GM19452 (cell line): ENCODE measurements at regions not wholly inside any gene's neighbourhood (a gene's known extent, or its start where the extent isn't known, plus 50 kb on each side); places are given as distances from the start of the nearest gene placed in this dataset.

Source experiments
- ATAC-seq: cut with Tn5 transposase; IDR thresholded peaks from one replicate; pipeline ENCODE4 v1.9.1; 2021; ENCODE audit not compliant: unreplicated experiment

DNA sequence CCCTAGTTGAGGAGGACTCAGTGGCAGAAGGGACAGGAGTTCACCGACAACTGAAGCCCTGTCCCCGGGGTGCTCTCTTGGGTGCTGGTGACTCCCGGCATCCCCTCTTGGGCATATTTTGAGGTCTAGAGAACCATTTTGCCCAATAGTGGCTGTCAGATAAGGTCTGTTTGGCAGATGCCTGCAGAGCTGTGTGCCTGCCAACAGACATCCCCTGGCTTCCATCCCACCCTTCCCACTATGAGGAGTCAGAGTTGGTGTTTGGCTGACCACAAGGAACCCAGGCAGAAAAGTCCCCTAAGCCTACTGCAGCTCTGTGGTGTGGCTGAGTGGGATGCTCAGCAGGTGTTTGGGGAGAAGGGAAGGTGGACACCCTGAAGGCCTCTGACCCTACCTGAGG lies 207.0 kb downstream of the AUH start:
- ATAC-seq: no peak

DNA sequence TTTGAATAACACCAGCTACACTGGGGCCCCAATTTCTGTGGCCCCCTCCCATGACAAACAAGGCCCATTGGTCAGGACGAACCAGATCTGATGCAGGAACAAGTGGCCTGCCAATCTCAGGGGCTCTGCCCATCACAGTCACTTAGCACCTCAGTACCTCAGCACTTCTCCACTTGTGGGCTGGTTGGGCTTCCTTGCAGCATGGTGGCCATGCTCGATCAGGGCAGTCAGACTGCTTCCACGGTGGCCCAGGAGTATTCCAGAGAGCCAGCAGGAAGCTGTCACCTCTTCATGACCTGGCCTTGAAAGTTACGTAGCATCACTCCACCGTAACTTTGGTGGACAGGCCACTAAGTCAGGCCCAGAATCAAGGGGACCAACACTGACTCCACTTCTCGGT lies 206.5 kb downstream of the AUH start:
- ATAC-seq: no peak

DNA sequence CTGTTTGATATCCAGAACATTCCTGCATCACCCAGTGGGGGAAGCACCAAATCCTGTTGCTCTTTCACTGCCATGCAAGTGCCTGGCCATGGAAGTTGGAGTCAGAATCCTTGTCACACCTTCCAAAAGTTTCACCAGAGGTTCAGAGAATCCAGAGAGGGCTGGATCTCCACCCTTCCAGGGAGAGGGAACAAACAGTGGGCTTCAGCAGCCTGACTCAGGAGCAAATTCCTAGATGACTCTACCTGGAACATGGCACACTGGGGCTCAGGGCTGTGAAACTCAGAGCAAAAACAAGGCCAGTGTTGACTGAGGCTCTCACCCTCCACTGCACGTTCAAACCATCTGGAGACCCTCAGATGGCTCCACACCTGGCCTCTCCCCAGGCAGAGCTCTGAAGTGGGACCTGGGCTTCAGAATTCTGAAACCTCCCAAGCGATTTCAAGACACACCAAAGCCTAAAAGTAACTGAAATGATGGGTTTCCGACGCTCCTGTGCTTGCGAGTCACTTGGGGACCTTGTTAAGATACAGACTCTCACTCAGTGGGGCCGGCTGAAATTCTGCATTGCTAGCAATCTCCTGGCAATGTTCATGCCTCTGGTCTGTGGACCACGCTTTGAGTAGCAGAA lies 205.9 kb downstream of the AUH start:
- ATAC-seq: no peak

DNA sequence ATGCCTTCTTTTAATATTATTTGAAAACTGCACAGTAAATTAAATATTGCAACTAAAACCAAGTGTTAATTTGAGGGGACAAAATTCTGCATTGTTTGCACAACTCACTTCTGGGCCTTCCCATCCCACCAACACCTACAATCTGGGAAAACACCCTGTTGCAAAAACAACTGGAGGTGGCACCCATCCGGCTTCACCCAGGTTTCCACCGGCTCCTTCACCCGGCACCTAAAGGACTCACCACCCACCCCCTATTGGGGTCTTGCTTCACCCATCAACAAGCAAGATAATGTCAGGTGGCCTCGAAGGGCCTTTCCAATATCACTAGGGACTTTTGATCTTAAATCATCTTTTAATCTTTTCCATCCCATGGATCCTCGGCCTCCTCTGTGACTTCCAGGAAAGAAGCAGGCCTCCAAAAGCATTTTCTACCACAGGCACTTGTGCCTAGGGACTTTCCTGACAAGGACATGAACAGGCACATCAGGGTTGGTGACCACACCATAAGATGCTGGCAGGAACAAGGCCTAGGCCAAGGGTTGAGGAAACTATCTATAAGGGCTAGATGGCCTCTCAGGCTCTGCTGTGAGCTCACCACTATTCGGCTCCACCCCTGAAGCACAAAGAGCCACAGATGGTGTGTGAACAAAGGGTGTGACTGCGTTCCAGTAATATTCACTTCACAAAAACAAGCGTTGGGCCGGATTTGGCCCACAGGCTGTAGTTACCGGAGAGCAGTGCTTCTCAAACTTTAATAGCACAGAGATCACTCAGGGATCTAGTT lies 205.1 kb downstream of the AUH start:
- no peak for ATAC-seq

DNA sequence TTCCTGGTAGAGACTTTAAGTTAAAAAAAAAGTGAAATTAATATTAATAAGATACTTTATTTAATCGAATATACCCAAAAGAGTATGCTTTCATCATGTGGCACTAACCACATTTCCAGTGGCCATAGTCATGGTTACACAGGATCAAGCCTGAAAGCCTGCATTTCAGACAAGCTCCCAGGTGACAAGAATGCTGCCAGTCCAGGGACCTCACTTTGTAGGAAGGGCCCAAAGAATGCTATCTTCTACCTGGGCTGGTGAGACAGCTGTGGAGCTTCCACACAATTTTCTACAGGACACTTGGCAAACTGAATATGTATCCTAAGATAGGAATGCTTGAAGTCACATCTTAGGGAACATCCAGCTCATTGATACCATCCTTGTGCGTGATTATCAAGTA lies 203.8 kb downstream of the AUH start:
- no peak for ATAC-seq

DNA sequence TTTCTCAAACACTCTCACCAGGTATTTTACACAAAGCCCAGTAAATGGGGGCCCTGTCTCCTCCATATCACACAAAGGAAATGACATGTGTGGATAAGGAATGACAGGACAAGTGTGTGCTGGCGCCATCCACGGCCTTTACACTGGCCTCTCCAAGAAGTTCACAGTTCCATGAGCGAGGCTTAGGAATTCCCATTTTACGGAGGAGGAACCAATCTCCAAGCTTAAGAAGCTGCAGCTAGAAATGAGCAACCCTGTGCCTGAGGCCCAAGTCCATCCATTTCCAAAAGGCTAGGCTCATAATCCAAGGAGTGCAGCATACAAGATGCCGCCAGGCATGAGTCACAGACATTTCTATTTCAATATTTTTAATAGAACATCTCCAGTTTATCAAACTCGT lies 203.4 kb downstream of the AUH start:
- ATAC-seq: no peak

DNA sequence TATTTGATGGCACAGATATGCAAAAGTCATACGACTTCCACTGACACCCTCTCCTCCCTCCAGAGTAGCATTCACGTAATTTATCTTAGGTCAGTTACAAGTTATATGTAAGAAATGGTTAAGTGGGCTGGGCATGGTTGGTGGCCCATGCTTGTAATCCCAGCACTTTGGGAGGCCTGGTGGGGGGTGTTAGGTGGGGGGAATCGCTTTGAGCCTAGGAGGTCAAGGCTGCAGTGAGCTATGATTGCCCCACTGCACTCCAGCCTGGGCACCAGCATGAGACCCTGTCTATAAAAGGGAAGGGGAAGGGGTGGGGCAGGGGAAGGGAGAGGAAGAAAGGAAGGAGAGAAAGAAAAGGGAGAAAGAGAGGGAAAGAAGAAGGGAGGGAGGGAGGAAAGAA lies 202.8 kb downstream of the AUH start:
- no peak for ATAC-seq

DNA sequence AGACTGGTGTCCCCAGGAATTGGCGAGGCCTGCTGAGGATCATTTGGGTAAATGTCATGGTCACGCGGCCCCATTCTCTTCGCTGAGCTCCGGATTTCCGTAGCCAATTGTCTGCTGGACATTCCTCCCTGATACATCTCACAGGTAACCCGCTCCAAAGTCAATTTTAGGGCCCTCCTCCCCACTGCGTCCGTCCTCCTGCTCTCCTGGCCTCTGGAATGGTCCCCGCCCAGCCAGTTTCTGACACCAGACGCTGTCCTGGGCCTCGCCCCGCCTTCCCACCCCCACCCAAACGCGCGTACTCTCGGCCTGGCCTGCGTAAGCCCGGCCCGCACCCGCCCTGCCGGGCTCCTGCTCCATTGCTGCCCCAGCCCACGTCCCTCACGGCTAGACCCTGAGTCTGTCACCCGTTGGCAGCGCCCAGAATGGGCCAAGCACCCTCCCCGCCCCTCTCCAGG lies 202.0 kb downstream of the AUH start:
- ATAC-seq: no peak

DNA sequence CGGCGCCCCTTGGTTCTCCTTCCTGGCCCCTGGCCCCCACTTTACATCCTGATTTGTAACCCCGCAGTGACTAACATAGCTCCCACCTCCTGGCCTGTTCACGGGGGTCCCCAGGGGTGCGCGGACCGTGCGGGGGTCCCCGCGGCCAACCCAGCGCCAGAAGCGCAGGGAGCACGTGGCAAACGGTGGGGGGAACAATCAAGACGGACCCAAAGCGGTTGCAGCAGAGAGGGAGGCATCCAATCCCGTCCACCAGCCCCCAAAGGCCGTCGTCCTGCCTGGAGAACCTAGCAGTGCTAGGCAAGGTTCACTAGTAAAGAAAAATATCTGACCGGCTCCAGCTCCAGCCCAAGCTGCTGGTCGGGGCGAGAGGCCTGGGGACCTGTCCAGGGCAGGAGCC lies 201.5 kb downstream of the AUH start:
- ATAC-seq: no peak

DNA sequence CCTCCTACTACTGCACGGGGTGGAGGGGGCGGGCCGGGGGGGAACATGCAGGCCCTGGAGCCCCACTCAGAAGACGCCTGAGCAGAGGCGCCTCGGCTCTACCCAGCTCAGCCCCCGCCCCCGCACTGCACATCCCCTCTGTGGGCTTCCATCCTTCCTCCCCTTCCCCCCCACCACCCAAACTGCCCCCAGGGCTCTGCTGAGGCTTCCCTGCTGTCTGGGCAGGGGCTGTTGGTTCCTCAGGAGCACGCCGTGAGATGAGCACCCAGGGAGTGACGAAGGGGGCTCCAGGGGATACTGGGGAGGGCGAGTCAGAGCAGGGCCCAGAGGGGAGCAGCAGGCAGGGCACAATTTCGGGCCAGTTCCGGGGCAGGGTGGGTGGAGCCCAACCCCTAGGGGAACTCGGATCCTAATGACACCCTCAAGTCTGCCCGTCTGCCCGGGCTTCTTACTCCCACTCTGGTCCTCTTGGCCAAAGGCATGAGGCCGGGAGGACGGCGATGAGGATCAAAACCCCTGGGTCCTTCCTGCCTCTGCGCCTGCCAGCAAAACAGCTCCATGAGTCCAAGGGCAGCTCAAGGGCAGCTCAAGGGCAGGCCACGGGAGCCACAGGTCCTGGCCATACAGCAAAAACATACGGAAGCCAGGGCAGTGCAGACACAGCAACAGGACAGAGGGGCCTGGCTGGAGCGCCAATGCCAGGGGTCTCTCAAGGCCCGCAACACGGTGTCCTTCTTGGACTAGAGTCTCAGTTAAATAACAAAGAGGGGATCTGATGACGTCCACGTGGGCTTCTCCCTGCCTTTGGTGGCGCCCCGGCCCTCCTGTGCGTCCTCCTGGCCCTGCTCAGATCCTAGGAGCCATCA lies 200.9 kb downstream of the AUH start:
- no peak for ATAC-seq

DNA sequence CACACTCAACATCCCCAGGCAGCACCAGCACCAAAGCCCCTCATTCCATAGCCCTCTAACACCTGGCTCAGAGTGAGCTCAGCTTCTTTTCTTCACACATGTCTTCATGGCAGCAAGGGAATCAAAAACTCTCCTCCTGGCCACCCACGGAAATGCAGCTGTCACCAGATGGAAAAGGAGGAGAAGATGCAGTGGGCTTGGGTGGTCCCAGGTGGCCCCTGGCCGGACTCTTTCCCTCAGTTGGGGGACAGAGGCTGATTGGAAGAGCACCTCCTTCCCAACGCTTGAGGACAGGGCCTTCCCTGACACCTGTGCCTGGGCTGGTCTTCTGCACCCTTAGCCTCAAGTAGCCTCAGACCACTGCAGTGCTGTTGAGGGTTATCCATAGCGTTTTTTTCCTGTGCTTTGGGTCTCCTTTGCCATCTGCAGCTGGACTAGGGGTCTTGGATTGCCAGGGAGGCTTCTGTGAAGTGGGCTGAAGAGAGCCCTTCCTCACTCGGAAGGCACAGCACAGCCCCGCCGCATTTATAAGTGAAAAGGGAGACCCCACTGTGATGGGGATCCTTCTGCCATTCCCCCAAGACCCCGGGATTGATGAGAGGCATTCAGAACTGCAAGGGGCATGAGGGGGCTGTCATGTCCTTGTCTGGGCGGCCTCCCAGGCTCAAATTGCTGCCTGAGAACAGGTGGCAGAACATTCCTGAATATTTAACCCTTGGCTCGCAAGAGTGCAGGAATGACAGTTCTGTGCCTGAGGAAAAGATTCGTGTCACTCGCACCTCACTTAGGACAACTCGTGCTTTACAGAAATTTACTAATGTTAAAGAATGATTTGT lies 200.0 kb downstream of the AUH start:
- no peak for ATAC-seq

DNA sequence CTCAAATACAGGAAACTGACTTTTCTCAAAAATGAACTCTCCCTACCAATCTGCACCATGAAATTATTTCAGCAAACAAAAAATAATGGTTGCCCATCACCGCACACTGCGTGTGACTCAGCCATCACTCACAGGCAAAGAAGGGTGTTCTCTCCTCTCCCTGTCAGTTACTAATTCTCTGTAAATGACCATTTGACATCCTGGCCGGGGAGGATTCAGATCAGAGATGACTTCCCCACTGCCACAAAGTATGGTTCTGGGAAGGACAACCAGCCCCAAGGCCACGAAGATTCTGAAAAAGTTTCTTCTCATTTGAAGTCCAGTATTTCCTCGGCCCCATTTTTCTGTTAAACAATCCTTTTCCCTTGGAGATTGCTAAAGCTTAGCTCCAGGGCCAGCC lies 199.4 kb downstream of the AUH start:
- ATAC-seq: peak; percentile 20

DNA sequence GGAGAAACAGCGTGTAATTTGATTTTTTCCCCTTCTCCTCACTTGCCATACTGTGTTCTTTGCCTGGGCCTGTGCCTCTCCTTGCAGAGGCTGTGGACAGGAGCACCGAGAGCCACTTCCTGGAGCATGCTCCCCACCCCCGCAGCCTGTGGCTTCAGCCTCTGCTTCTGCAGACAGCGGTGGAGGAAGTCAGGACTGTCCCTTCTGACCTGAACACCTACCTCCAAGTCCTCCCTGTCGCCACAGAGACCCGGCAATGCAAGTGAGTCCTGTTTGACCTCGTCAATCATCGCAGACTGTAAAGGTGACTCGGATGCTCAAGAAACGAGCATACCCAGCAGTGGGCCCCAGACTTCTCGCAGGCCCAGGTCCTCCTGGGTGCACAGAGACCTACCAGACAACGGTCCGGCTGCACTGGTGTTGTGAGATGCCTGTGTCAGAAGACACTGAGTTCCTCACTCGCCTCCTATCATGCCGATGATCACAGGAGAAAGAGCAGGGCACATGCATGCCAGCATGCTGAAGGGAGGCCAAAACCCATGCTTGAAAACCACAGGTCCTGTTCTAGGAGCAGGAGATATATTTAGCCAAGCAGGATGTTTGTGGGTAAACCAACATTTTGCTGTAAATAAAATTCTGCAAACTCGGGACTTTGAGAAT lies 198.8 kb downstream of the AUH start:
- ATAC-seq: peak; percentile 80

DNA sequence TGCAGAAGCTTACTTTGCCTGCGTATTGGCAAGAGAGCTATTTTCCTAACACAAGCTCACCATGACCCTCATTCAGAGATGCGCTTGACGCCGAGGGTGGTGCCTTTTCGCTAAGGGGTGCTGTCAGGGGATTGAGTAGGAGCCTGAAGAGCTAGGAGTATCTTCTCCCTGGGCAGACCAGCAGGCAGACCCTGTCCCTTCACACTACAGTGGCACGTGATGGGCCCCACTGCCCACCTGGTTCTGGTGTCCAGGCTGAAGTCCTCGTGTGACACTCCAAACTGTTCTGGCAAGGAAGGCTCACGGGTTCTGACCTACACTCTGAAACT lies 198.3 kb downstream of the AUH start:
- no peak for ATAC-seq

DNA sequence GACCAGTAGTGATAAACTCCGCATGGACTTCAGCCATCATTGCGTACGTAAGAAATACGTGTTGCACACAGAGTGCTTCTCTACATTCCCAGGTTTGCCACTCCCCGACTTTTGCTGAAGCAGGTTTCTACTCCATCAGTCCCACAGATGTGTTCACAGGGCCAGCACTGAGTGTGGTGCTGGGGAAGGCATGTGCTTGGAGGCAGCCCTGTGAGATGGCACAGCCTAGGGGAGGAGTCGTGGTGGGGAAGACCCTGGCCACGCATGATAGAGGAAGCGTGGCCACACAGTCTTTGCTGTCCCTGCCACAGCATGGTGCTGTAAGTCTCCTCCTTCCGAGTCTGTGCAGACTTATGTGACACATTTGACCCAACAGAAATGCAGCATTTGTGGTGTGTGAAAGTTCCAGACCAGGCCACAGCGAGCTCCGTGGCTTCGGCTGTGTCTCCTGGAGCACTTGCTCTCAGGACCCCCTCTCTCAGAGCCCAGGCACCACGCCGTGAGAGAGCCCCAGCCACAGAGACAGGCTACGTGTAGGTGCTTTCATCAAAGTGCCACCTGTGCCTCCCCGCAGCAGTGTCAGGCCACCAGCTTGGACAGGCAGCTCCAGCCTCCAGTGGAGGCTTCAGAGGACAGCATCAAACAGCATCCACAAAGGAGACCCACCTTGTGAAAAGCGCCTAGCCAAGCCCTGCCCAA lies 197.8 kb downstream of the AUH start:
- ATAC-seq: no peak
